CMK (cell line): ENCODE measurements at regions not wholly inside any gene's neighbourhood (a gene's known extent, or its start where the extent isn't known, plus 50 kb on each side); places are given as distances from the start of the nearest gene placed in this dataset.
"Not testable (repeated sequence)": the region's sequence is repeated elsewhere in the genome, so short reads cannot be mapped to it uniquely, and the experiment has no call there.

Experiments
- DNase-seq: peaks from one replicate; pipeline ENCODE4 v3.0.0-alpha.2; 2010; ENCODE audit warnings: low read depth

DNA sequence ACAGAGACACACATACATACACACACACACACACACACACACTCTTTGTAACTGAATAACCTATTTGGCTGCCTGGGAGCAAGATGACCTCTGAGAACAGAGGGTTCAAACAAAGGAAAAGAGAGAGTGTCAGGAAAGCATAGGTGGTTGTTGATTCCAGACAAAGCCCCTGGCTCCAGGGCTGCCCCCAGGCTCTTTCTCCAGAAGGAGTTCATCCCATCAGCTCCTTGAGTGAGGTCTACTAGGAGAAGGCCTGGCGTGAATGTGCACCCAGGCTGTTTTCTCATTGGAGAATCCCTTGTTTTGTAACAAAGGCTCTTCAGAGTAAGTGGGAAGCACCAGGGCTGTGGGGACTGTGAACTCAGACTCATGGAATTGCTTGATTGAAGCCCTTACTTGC lies 151.9 kb downstream of the EMP1 start:
- no peak for DNase-seq

DNA sequence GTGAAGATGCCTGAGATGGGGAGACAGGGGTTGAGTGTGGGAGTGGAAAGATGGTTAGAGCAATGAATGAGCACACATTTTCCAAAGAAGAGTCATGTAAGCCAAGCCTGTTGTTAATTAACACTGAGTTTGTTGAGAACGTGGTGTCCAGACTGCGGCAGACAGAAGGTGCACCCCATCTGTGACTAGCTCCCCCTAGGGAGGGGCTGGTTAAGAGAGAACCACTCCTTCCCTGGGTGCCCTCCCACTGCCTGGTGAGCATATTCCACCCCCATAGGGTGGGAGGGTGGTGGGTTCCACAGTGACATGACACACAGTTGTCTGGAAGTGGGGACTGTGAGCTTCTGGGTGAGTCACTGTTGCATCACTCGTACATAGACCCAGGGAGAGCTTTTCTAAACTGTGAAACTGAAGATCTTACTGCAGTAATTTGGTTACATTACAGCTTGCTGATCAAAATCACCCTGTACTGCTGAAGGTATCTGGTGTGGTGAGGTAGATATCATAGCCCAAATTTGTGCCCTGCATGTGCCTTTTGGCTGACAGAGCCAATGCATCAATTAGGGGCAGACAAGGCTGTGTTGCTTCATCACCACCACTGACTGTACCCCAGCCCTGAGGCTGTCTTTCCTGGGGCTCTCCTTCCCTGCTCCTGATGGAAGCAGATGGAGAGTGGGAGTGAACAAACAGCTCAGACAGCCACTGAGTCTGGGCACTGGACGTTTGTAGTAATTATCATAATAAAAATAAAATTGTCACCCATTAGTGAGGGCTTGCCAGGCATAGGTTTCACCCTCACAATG lies 150.9 kb downstream of the EMP1 start:
- no peak for DNase-seq

DNA sequence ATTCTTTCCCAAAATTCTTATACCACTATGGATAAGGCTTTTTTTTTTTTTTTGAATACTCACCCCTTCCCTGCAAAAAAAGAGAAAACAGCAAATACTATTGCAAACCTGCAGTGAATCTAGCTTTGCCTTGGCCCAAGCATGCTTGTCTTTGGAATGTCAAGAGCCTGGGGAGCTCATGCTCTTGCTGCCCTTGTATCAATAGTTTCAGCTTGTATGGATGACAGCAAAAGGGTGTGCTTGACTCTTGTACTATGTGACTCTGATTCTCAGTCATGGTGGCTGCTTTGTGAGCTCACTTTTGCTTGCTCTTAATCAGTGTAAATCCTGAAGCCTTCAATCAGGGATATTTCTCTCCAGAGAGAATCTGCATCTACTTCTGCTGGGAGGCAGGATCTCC lies 149.2 kb downstream of the EMP1 start:
- no peak for DNase-seq

DNA sequence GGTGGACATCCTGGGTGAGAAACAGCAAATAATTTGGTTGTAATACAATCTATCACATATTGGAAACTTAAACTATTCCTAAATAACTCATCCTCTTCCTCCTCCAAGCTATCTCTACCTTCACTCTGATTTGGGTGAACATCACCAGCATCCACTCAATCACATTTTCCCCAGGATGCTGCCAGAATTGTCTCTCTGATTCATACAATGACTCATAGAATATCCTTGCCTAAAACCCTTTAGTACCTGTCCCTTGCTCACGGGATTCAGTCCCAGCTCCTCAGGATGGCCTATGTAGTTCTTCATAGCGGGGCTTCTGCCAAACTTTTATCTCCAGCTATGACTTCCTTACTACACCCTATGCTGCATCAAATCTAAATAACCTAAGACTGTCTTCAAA lies 146.8 kb downstream of the EMP1 start:
- no peak for DNase-seq

DNA sequence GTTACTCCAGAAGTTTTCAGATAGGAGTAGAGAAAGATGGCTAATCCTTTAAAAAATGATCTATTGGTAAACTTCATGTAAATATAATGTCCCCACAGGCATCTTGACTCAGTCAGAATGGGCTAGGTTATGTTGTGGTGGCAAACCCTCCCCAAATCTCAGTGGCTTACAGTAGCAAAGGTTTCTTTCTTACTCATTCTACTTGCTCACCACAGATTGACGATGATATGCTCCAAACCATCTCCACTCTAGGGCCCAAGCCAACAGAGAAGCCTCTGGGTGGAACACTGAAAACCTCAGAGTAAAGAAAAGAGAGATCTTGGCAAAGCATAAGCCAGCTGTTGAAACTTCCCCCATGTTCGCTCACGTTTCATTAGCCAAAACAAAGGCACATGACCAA lies 146.4 kb downstream of the EMP1 start:
- no peak for DNase-seq

DNA sequence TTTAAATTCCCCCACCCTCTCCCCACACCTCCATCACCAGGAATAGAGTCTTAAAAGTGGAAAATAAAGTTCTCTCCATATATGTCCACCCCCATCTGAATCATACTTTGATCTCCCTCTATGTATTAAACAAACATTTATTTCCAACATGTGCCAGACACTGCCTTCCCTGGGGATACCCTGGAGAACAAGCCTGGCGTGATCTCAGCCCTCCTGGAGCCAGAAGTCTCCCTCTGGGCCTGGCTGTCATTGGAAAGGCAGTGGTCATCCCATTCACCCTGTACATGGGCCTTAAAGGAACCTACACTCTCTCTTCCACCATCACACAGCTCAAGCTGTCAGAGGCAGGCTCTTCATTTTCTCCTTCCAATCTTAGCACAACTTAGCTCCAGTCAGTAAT lies 143.6 kb downstream of the EMP1 start:
- DNase-seq: no peak

DNA sequence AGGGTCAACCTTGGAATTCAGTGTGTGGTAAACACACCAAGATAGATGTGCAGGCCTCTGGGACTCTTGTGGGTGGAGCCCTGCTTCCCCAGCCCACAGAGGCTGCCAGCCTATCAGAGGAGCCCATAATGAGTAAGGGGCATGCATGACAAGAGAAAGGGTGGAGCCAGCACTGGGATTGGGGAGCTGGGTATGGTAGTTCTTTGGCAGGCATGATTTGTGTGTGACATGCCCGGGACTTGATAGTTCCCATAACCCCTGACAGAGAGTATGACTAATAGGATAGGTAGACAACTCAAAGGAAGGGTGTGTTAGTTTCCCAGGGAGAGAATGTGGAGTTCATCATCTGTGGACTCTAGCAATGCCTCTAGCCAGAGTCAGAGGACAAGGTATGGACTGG lies 143.0 kb downstream of the EMP1 start:
- DNase-seq: no peak

DNA sequence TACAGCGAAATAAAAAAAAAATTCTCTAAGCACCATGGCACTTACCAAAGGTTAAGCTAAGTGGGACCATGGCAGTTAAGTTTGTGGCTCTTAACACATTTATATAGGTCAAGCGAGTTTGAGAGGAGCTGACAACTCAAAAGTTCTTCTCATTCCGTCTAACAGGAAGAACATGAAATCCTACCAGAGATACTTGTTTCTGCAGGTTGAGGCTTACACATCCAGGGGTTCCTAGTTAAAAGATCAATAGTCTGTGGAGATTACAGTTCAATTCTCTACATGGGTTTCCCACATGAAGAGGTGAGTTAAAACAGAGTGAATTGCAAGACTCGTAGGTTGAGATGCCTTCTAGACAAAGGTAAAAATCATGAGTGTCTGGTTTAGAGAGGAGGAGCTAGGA lies 142.6 kb downstream of the EMP1 start:
- DNase-seq: no peak

DNA sequence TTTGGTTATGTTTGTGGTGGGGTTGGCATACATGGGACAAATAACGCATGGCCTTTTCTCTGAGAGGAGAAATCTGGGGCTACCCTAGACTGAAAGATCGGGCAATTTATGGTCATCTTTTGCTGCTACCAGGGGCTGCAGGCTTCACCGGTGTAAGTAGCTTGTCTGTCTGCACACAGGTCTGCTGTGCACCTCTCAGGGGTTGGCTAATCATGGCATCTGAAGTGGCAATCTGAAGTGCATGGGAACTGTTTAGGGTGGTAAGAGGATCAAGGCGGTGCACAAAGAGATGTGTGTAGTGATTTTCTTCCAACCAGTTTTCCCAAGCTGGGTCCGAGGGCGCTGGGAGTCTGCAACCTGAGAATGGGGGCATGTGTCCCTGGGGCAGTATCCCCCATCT lies 141.3 kb downstream of the EMP1 start:
- no peak for DNase-seq

DNA sequence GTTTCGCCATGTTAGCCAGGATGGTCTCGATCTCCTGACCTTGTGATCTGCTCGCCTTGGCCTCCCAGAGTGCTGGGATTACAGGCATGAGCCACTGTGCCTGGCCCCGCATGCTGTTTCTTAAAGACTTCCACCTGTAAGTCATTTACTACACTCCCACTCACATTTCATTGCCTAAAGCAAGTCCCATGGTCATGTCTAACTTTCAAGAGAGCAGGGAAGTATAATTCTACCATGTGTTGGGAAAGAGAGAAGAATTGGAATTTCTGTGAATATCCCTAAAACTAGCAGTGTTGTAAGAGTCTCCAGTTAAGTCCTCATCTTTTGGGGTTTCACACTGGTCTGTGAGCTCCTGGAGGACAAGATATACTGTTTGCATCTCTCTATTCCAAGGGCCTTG lies 139.7 kb downstream of the EMP1 start:
- no peak for DNase-seq

DNA sequence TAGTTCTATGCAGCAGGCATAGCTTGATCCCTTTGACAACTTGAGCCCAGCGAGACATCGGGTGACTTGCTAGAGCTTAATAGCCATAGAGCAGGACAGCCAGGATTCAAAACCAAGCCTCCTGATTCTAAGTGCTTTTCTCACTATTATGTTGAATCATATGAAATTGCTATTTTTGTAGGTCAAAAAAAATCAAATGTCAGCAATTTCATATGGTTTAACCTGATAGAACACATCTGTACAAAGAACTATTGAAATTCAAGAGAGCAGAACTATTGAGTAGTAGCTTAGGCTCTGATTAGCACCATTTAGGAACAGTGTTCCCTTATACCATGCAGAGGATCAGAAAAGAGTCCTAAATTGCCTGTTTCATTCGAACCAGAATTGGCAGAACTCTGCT lies 132.0 kb downstream of the EMP1 start:
- DNase-seq: no peak

DNA sequence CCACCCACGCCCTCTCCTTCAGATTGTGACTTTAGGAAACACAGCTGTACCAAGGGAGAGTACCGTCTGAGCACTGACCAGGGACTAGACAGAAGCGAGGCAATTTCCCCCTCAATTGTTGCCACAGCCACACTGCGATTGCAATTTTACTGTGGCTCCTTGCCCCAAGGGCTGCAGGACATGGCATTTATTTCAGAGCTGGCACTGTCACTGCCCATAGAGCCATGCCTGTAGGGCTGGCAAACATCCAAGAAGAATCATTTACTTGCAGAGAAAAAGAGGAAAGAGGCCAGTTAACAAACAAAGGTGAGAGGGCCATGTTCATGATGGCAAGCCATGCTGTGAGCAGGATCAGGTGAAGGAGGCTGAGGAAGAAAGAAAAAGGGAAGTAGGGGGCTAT lies 129.6 kb downstream of the EMP1 start:
- no peak for DNase-seq

DNA sequence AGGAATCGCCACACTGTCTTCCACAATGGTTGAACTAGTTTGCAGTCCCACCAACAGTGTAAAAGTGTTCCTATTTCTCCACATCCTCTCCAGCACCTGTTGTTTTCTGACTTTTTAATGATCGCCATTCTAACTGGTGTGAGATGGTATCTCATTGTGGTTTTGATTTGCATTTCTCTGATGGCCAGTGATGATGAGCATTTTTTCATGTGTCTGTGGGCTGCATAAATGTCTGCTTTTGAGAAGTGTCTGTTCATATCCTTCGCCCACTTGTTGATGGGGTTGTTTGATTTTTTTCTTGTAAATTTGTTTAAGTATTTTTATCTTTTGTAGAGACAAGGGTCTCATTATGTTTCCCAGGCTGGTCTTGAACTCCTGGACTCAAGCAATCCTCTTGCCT lies 128.5 kb downstream of the EMP1 start:
- not testable (repeated sequence) for DNase-seq

DNA sequence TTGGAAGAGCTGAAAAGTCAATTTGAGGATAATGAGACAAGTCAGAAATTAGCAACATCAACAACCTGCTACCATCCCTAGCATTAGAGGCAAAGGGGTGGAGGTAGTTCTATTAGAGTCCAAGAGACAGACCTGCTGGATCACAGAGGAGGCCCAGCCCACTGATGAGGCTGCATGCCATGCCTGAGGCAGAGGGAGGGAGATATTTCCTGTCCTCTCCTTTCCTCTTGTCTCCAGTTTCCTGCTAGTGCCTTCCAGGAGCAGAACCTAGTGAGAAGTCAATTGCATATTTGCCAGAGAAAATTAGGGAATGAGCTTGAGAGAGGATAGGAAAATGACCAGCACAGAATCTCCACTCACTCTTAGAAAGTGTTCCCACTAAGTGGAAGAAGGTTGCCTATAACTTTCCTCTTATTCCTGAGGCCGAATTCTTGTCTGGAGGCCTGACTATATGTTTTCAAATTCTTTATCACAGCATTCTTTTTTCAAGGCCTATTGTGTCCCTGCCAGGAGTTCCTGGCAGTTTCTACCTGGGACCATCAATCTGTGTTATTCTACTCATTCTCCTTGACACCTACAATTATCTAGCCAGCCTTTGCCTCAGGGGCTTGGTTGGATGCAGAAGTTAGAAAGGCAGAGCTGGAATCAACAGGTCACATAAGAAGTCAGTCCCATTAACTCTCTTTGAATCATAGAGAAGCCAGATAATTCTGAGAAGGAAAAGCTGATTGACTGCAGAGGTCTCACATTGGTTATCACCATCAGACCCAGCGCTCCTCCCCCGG lies 121.9 kb downstream of the EMP1 start:
- DNase-seq: no peak

DNA sequence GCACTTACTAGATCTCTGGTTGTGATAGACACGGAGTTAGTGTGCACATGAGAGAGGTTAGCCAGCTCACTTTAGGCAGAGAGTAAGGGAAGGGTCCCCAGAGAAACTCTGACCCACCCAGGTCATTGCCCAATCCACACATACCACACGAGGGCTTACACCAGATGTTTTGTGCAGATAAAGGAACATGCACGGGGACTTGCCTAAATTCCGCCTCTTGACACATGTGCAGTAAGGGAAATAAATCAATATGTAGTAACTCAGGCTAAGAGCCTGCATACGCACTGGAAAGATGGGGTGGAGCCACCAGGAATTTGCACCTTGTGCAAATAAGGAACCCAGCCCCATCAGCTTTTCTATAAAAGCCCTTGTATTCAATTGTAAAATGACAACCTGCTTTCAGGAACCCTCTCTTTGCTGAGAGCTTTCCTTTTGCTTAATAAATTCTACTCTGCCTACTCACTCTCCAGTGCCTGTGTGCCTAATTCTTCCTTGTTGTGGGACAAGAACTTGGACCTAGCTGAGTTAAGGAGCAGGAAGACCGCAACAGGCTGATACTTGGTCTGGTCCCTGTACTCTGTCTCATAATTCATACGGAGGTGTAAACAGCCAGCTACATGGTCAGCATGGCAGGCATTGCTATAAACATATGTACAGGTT lies 120.2 kb downstream of the EMP1 start:
- DNase-seq: no peak

DNA sequence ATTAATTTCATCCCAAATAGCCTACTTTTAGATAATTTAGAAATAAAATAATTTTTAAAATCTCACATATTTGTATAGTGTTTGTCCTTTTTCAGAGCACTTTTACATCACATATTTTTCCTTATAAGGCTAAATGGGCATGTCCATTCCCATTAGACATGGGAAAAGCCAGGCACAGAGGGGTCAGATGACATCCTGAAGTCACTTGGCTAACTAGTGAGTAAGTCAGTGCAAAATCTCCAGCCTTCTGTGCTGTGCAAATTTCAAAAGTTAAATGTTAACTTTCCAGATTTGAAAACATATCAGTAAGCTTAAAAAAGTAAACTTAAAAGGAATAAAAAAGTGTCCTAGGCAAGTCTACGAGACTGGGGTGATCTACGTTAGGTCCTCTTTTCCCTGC lies 117.4 kb downstream of the EMP1 start:
- no peak for DNase-seq

DNA sequence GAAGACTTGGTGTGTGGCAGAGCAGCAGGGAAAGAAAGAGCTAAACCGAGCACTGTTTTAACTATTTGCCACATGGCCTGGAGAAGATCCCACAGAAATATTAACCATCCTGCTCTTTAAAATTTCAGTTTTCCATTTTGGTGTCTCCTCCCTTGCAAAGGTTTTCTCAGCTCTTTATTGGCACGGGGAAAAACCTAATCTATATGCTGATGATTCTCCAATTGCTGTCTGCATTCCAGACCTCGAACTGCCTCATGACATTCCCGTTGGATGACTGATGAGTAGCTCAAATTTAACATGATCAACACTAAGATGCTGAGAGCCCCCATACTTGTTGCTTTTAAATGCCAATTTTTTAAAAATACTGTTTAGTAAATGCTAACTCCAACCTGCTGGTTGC lies 115.0 kb downstream of the EMP1 start:
- no peak for DNase-seq

DNA sequence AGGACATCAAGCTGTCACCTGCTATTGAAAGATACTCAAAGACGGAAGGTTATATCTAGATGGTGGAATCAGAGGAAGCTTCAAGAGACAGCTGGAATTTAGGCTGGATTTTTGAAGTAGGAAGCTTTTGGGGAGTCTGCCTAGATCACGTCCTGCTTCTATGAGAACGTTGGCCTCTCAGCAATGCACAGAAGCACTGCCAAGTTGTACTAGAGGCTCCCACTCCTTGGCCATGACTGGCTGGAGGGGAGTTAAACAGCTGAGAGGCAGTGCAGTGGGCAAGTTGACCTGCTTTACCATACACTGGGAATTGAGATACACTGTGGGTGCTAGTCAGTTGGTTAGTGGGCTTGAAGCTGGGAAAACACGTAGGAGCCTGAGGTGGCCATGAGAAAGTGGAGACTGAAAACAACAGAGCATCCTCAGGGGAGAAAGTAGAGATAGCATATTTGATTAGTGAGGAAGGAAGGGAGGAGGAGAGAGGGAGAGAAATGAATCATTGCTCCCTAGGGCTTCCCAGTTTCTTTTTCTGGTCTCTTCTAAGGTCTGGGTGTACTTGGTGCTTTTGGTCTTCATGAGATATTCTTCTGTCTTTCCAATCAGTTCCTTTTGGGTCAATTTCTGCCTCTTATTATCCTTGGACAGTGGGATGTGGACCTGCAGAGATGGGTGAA lies 110.8 kb downstream of the EMP1 start:
- DNase-seq: no peak

DNA sequence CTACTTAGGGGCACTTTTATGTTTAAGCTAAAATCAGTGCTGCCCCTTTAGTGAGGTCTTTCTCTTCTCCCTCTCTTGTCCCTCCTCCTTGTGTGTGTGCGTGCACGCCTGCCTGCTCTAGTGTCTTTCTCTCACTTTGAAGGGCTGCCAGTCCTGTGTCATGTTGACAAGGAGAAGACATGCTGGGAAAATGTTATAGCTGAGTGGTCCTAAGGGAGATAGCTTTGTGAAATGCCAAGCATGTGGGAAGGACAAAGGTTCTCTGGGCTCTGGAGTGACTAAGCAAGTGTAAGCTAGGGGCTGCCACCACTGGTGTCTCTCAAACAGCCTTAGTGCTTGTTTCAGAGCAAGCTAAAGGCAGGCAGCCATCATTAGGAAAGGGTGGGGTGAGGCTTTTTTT lies 108.4 kb downstream of the EMP1 start:
- DNase-seq: no peak

DNA sequence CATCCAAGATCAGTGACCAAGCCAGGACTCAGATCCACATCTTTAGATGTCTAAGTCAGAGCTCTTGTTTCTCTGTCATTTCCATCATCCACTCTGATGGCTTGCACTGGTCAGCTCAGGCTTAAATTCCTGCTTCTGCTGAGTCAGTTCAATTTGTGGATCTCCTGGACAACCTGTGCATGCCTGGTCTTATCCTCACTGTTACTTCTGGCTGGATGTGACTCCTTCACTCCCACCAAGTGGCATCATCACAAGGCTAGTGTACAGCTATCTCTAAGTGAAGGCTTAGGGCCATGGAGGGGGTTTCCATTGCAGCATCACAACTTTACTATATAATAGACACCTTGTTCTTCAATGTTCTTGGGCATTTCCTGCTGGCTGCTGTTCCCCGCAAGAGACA lies 102.9 kb downstream of the EMP1 start:
- no peak for DNase-seq

DNA sequence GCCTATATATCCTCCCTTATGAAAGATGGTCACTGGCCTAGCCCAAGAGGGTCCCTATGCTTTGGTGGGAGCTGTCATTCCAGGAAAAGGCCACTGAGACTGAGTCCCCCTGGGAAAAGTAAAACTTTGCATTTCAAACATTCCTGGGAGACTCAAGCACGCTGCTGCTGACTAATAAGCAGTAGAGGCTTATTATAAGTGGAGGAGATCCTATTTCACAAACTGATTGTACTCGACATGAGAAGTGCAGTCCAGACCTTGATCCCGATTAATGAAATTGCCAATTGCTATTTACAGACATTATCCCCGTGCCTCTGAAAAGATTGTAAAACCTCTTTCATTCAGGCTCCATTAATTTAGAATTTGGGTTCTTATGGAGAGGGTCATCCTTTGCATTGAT lies 96.6 kb downstream of the EMP1 start:
- no peak for DNase-seq

DNA sequence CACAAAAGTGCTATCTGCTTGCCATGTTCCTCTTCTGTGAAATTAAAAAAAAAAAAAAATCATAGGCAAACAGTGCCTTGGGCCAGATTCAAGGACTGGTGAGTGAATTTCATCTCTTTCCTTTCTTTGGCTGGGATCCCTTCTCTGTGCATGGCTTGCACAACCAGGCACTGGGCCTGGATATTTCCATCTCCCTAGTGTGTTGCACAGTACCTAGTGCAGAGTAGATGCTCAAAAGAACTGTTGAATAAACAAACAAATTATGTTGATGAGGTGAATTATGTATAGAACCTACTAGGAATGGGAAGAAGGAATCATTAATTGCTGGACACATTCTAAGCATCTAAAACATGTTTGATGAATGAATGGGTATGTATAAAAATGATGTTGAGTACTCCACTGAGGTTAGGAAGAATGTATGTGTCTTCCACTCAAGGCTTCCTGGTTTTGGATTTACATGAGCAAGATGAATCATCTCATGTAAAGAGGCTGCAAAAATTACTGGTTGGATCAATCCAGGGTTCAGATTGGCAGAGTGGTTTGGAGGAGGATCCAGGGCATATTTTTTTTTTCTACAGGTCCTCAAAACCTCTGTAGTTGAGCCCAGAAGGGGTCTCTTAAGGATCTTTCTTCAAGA lies 93.2 kb downstream of the EMP1 start:
- DNase-seq: no peak
